ENCODE measurements at regions not wholly inside any gene's neighbourhood (a gene's known extent, or its start where the extent isn't known, plus 50 kb on each side); places are given as distances from the start of the nearest gene placed in this dataset.
A peak's percentile ranks its signal among the peaks of the same experiment; 100 is the strongest.

DNA sequence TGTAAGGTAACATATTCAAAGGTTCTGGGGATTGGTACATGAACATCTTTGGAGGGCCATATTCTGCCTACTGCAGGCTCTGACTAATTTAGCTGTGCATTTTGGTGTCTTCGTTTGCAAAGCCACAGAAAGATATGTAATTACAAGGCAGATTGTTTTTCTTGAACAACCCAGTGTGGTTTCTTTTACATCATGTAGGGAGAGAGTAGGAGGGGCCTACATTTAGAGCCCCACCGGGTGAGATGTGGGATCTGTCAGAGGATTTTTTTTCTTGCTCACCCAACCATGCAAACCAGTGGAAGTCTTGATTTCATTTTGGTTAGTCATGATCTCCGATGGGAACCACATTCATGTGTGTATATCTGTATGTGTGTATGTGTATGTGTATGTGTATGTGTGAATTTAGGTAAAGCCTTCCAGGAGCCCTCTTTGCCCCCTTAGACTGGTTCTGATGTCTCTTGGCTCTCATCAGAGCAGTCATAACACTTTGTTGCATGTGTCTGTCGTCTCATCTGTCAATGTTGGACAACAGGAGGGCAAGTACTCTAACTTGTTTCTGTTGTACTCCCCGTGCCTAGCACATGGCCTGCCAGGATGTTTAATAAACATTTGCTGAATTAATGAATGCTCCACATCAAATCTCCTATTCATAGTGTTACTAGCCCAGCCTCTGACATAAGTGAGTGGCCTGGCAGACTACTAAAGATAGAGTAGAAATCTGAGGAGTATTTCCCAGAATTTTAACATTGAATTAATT is 239.9 kb downstream of the MTX2 start:
- in situ Hi-C loops (cut with HindIII; ENCODE audit: low sequenced_read_pairs) = no loop called here
- TF ChIP-seq, protein P1, sequence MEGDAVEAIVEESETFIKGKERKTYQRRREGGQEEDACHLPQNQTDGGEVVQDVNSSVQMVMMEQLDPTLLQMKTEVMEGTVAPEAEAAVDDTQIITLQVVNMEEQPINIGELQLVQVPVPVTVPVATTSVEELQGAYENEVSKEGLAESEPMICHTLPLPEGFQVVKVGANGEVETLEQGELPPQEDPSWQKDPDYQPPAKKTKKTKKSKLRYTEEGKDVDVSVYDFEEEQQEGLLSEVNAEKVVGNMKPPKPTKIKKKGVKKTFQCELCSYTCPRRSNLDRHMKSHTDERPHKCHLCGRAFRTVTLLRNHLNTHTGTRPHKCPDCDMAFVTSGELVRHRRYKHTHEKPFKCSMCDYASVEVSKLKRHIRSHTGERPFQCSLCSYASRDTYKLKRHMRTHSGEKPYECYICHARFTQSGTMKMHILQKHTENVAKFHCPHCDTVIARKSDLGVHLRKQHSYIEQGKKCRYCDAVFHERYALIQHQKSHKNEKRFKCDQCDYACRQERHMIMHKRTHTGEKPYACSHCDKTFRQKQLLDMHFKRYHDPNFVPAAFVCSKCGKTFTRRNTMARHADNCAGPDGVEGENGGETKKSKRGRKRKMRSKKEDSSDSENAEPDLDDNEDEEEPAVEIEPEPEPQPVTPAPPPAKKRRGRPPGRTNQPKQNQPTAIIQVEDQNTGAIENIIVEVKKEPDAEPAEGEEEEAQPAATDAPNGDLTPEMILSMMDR (IDR thresholded peaks at IDR 0.05; ENCODE audit: low read depth, low read length, missing control alignments) = no peak
- no peak overlapping the region for H3K4me3 ChIP-seq (ENCODE audit: low read depth, low read length)
- peak; percentile 53 for DNase-seq (ENCODE audit: low read depth)

DNA sequence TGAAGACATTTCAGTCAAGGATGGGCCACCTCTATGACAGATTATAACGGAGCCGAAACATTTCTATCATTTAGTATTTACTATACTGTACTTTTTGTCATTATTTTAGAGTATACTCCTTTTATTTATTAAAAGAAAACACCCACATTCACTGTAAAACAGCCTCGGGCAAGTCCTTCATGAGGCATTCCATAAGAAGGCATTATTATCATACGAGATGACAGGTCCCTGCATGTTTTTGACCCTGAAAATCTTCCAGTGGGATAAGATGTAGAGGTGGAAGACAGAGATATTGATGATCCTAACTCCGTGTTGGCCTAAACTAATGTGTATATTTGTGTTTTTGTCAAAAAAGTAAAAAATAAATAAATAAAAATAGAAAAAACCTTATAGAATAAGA is 245.0 kb downstream of the MTX2 start:
- no peak for DNase-seq (ENCODE audit: low read depth)
- TF ChIP-seq, protein P1 (IDR thresholded peaks at IDR 0.05; ENCODE audit: low read depth, low read length, missing control alignments) = no peak
- in situ Hi-C loops (cut with HindIII; ENCODE audit: low sequenced_read_pairs) = loop anchor here (5.0 kb wide), 1 partner anchor 63 kb away; no protein-coding TSS in a partner anchor
- no peak overlapping the region for H3K4me3 ChIP-seq (ENCODE audit: low read depth, low read length)

DNA sequence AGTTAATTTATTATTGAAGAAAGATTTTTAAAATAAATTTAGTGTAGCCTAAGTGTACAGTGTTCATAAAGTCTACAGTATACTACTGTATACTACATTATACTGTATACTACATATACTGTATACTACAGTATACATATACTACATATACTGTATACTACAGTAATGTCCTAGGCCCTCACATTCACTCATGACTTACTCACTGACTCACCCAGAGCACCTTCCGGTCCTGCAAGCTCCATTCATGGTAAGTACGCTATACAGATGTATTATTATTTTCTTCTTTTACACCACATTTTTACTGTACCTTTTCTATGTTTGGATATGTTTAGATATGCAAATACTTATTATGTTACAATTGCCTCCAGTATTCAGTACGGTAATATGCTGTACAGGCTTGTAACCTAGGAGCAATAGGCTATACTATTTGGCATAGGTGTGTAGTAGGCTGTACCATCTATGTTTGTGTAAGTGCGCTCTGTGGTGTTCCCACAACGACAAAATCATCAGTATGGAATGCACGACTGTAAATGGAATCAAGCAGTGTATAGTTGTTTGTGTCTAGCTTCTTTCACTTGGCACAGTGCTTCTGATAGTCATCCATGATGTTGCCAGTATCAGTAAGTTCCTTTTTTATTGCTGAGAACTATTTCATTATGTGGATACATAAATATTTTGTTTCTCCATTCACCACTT is 245.7 kb downstream of the MTX2 start:
- DNase-seq (ENCODE audit: low read depth) = no peak
- no peak overlapping the region for H3K4me3 ChIP-seq (ENCODE audit: low read depth, low read length)
- in situ Hi-C loops (cut with HindIII; ENCODE audit: low sequenced_read_pairs) = loop anchor here (5.0 kb wide), 1 partner anchor 62 kb away; no protein-coding TSS in a partner anchor
- TF ChIP-seq, protein P1 (IDR thresholded peaks at IDR 0.05; ENCODE audit: low read depth, low read length, missing control alignments) = no peak

DNA sequence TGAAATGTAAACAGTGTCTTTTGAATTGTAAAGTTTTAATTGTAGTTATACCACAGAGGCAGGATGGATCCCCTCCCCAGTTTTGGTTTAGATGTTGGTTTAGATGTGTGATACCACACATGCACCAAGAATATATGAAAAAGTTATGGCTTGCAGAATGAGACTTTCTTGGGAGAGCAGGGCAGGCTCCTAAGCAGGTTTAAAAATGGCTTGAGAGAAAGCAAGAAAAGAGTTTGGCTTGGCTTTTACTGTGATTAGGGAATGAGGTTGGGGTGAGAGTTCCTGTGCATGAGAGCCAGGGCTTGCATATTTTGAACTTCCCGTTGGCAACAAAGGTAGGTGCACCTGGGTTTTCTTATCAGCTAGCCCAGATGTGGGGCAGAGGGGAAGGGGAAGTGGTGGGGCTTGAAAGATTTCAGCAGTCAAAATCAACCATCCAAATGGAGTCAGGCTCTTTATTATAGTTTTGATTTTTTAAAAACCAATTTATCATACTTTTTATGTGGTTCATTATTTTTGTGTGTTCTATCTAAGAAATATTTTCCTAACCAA is 246.9 kb downstream of the MTX2 start:
- H3K4me3 ChIP-seq (ENCODE audit: low read depth, low read length) = no peak overlapping the region
- TF ChIP-seq, protein P1 (IDR thresholded peaks at IDR 0.05; ENCODE audit: low read depth, low read length, missing control alignments) = no peak
- DNase-seq (ENCODE audit: low read depth) = no peak
- in situ Hi-C loops (cut with HindIII; ENCODE audit: low sequenced_read_pairs) = no loop called here

DNA sequence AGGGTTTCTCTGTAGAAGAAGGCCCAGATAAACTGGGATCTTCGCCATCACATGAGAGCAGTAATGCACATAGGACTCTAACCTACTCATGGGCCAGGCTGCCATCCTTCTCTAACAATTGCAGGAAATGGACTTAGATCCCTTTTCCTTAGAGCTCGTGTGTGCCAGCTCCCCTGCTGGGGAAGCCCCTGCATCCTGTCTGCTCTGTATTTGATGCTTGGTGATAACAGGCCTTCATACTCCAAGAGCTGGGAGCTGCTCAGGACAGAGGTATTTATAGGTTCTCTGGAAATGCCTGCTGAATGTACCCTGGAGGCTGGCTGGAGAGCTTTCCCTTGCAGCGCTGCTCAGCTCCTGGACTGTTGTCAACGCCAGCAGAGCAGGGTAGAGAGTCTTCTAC is 249.6 kb downstream of the MTX2 start:
- no peak for DNase-seq (ENCODE audit: low read depth)
- H3K4me3 ChIP-seq (ENCODE audit: low read depth, low read length) = no peak overlapping the region

More for the DNA sequence above, 249.6 kb downstream of the MTX2 start:
- in situ Hi-C loops (cut with HindIII; ENCODE audit: low sequenced_read_pairs) = no loop called here
- TF ChIP-seq, protein P1 (IDR thresholded peaks at IDR 0.05; ENCODE audit: low read depth, low read length, missing control alignments) = no peak

Data from astrocyte of the cerebellum (primary cell).